ENCODE measurements at regions not wholly inside any gene's neighbourhood (a gene's known extent, or its start where the extent isn't known, plus 50 kb on each side); places are given as distances from the start of the nearest gene placed in this dataset.

- Histone ChIP-seq H3K27me3 (no peaks in the 10 kb centered on the region), H3K4me3 (no peak overlapping the region), H3K4me1 (peaks cover 0 to 8% (median 0%) of the 10 kb centered on the region in 3 donors), H3K27ac (no peak overlapping the region), H3K36me3 (no peaks in the 10 kb centered on the region), H3K9me3 (no peaks in the 10 kb centered on the region)
- 100% methylated on average over 1 of the region's 1 CpG for whole genome bisulfite sequencing, 2 donors
- DNase-seq, result no peak
- no peak for TF ChIP-seq POLR2A (IDR thresholded peaks at IDR 0.05)
- TF ChIP-seq CTCF (IDR thresholded peaks at IDR 0.05), result no peak
- intact Hi-C loops (cut with DNase I), result no loop called here
Measured at GRCh38 chr3:64308931-64309330, 83.7 kb upstream of the PRICKLE2 start.

- Histone ChIP-seq H3K4me1 (peaks cover 0 to 5% (median 0%) of the 10 kb centered on the region in 3 donors), H3K4me3 (no peak overlapping the region), H3K27me3 (no peaks in the 10 kb centered on the region), H3K9me3 (no peaks in the 10 kb centered on the region), H3K27ac (no peak overlapping the region), H3K36me3 (no peaks in the 10 kb centered on the region)
- no peak for TF ChIP-seq POLR2A (IDR thresholded peaks at IDR 0.05)
- TF ChIP-seq CTCF (IDR thresholded peaks at IDR 0.05), result no peak
- 67 to 73% methylated on average over 2 of the region's 2 CpGs for whole genome bisulfite sequencing, 2 donors
- DNase-seq, result no peak
- intact Hi-C loops (cut with DNase I), result no loop called here
Measured at GRCh38 chr3:64306745-64307144, 81.5 kb upstream of the PRICKLE2 start.

GRCh38 chr3:64305731-64306130, 80.5 kb upstream of the PRICKLE2 start:
- H3K27me3 ChIP-seq, result no peaks in the 10 kb centered on the region
- TF ChIP-seq POLR2A (IDR thresholded peaks at IDR 0.05), result no peak
- no peak for TF ChIP-seq CTCF (IDR thresholded peaks at IDR 0.05)
- H3K36me3 ChIP-seq, result no peaks in the 10 kb centered on the region
- DNase-seq, result no peak
- no peak overlapping the region for H3K27ac ChIP-seq
- H3K9me3 ChIP-seq, result no peaks in the 10 kb centered on the region
- no peak overlapping the region for H3K4me3 ChIP-seq
- intact Hi-C loops (cut with DNase I), result no loop called here
- 94 to 95% methylated on average over 1 of the region's 1 CpG for WGBS, 2 donors
- H3K4me1 ChIP-seq, result no peaks in the 10 kb centered on the region

- DNase-seq, result no peak
- TF ChIP-seq CTCF (IDR thresholded peaks at IDR 0.05) (no peak), POLR2A (IDR thresholded peaks at IDR 0.05) (no peak)
- H3K36me3 ChIP-seq, result no peaks in the 10 kb centered on the region
- 87 to 93% methylated on average over 5 to 6 of the region's 8 CpGs for WGBS, 2 donors
- H3K27ac ChIP-seq, result no peak overlapping the region
- no peak overlapping the region for H3K4me3 ChIP-seq
- intact Hi-C loops (cut with DNase I), result no loop called here
- H3K4me1 ChIP-seq, result no peaks in the 10 kb centered on the region
- no peaks in the 10 kb centered on the region for H3K9me3 ChIP-seq
- H3K27me3 ChIP-seq, result no peaks in the 10 kb centered on the region
Measured at GRCh38 chr3:64304828-64305410, 79.7 kb upstream of the PRICKLE2 start.

- Histone ChIP-seq H3K36me3 (no peaks in the 10 kb centered on the region), H3K9me3 (no peaks in the 10 kb centered on the region), H3K4me3 (no peak overlapping the region), H3K27ac (no peak overlapping the region), H3K4me1 (no peaks in the 10 kb centered on the region), H3K27me3 (no peaks in the 10 kb centered on the region)
- 81 to 89% methylated on average over 5 to 6 of the region's 6 CpGs for WGBS, 2 donors
- TF ChIP-seq POLR2A (IDR thresholded peaks at IDR 0.05) (no peak), CTCF (IDR thresholded peaks at IDR 0.05) (no peak)
- intact Hi-C loops (cut with DNase I), result no loop called here
- no peak for DNase-seq
Measured at GRCh38 chr3:64303881-64304280, 78.6 kb upstream of the PRICKLE2 start.
